ENCODE measurements at regions not wholly inside any gene's neighbourhood (a gene's known extent, or its start where the extent isn't known, plus 50 kb on each side); places are given as distances from the start of the nearest gene placed in this dataset.

- Histone ChIP-seq H3K27me3 (ENCODE audit: control insufficient read depth in 4 of 4, insufficient read depth in 4 of 4, low read length in 3 of 4) (no peaks in the 10 kb centered on the region), H3K36me3 (ENCODE audit: control insufficient read depth in 4 of 4, insufficient read depth in 3 of 4, low read depth in 1 of 4, low read length in 3 of 4) (no peaks in the 10 kb centered on the region), H3K27ac (ENCODE audit: low read depth in 1 of 2, low read length in 2 of 2) (no peak overlapping the region), H3K4me1 (ENCODE audit: control insufficient read depth in 4 of 4, insufficient read depth in 4 of 4, low read length in 3 of 4) (no peaks in the 10 kb centered on the region), H3K4me3 (ENCODE audit: low read depth in 1 of 3, low read length in 3 of 3) (no peak overlapping the region), H3K9ac (ENCODE audit: low read depth in 1 of 2, low read length in 2 of 2) (no peak overlapping the region), H3K9me3 (ENCODE audit: control insufficient read depth in 4 of 4, low read length in 3 of 4) (peaks cover 0 to 5% (median 2%) of the 10 kb centered on the region in 4 donors)
- TF ChIP-seq RXRA (IDR thresholded peaks at IDR 0.05) (no peak), RAD21 (IDR thresholded peaks at IDR 0.05) (no peak), HNF4G (IDR thresholded peaks at IDR 0.05) (no peak), GABPA (IDR thresholded peaks at IDR 0.05 in 1 of 2, conservative IDR thresholded peaks at IDR 0.05 in 1 of 2) (no peak), HNF4A (conservative IDR thresholded peaks at IDR 0.05) (no peak), NR2F2 (IDR thresholded peaks at IDR 0.05) (no peak), TAF1 (conservative IDR thresholded peaks at IDR 0.05) (no peak), CTCF (IDR thresholded peaks at IDR 0.05; ENCODE audit: low read depth, low read length, missing input control) (no peak)
- TF ChIP-seq, protein P1, sequence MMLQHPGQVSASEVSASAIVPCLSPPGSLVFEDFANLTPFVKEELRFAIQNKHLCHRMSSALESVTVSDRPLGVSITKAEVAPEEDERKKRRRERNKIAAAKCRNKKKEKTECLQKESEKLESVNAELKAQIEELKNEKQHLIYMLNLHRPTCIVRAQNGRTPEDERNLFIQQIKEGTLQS (IDR thresholded peaks at IDR 0.05): no peak
- no peak for DNase-seq (ENCODE audit: low spot score)
- WGBS: 49% methylated on average over 2 of the region's 2 CpGs
These were observed 364.3 kb downstream of the KCNN2 start for GRCh38 chr5:114726131-114726530.

- Histone ChIP-seq H3K4me3 (ENCODE audit: low read depth in 1 of 3, low read length in 3 of 3) (no peak overlapping the region), H3K36me3 (ENCODE audit: control insufficient read depth in 4 of 4, insufficient read depth in 3 of 4, low read depth in 1 of 4, low read length in 3 of 4) (no peaks in the 10 kb centered on the region), H3K9me3 (ENCODE audit: control insufficient read depth in 4 of 4, low read length in 3 of 4) (peaks cover 2 to 12% (median 6%) of the 10 kb centered on the region in 4 donors), H3K27ac (ENCODE audit: low read depth in 1 of 2, low read length in 2 of 2) (no peak overlapping the region), H3K9ac (ENCODE audit: low read depth in 1 of 2, low read length in 2 of 2) (no peak overlapping the region), H3K4me1 (ENCODE audit: control insufficient read depth in 4 of 4, insufficient read depth in 4 of 4, low read length in 3 of 4) (no peaks in the 10 kb centered on the region), H3K27me3 (ENCODE audit: control insufficient read depth in 4 of 4, insufficient read depth in 4 of 4, low read length in 3 of 4) (peaks cover 0 to 4% (median 0%) of the 10 kb centered on the region in 4 donors)
- TF ChIP-seq GABPA (IDR thresholded peaks at IDR 0.05 in 1 of 2, conservative IDR thresholded peaks at IDR 0.05 in 1 of 2) (no peak), ZBTB33 (IDR thresholded peaks at IDR 0.05) (no peak), JUND (IDR thresholded peaks at IDR 0.05) (no peak), CTCF (IDR thresholded peaks at IDR 0.05; ENCODE audit: low read depth, low read length, missing input control) (no peak), TAF1 (conservative IDR thresholded peaks at IDR 0.05) (no peak), NR2F2 (IDR thresholded peaks at IDR 0.05) (no peak), YY1 (IDR thresholded peaks at IDR 0.05) (no peak), EGR1 (IDR thresholded peaks at IDR 0.05; ENCODE audit: low read depth in 2 of 2) (no peak), SP1 (IDR thresholded peaks at IDR 0.05) (no peak), FOXA2 (IDR thresholded peaks at IDR 0.05) (no peak), FOXA1 (IDR thresholded peaks at IDR 0.05) (no peak), RAD21 (IDR thresholded peaks at IDR 0.05) (no peak), HNF4G (IDR thresholded peaks at IDR 0.05) (no peak), RXRA (IDR thresholded peaks at IDR 0.05) (no peak), HNF4A (conservative IDR thresholded peaks at IDR 0.05) (no peak), MAX (IDR thresholded peaks at IDR 0.05) (no peak)
- TF ChIP-seq, protein P1 (IDR thresholded peaks at IDR 0.05): no peak
- TF ChIP-seq, protein P2, sequence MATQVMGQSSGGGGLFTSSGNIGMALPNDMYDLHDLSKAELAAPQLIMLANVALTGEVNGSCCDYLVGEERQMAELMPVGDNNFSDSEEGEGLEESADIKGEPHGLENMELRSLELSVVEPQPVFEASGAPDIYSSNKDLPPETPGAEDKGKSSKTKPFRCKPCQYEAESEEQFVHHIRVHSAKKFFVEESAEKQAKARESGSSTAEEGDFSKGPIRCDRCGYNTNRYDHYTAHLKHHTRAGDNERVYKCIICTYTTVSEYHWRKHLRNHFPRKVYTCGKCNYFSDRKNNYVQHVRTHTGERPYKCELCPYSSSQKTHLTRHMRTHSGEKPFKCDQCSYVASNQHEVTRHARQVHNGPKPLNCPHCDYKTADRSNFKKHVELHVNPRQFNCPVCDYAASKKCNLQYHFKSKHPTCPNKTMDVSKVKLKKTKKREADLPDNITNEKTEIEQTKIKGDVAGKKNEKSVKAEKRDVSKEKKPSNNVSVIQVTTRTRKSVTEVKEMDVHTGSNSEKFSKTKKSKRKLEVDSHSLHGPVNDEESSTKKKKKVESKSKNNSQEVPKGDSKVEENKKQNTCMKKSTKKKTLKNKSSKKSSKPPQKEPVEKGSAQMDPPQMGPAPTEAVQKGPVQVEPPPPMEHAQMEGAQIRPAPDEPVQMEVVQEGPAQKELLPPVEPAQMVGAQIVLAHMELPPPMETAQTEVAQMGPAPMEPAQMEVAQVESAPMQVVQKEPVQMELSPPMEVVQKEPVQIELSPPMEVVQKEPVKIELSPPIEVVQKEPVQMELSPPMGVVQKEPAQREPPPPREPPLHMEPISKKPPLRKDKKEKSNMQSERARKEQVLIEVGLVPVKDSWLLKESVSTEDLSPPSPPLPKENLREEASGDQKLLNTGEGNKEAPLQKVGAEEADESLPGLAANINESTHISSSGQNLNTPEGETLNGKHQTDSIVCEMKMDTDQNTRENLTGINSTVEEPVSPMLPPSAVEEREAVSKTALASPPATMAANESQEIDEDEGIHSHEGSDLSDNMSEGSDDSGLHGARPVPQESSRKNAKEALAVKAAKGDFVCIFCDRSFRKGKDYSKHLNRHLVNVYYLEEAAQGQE (IDR thresholded peaks at IDR 0.05): no peak
- DNase-seq (ENCODE audit: low spot score): no peak
These were observed 357.4 kb downstream of the KCNN2 start for GRCh38 chr5:114719268-114719667.

All from liver (tissue), 8 donors.